A549 (cell line): ENCODE measurements at regions not wholly inside any gene's neighbourhood (a gene's known extent, or its start where the extent isn't known, plus 50 kb on each side); places are given as distances from the start of the nearest gene placed in this dataset.
A peak's percentile ranks its signal among the peaks of the same experiment; 100 is the strongest.

ENCODE experiments used
- ATAC-seq, 2 experiments: fragments of 200-7000 bp in 1 of 2; fragments of >200 bp in 1 of 2; cut with Nextera tagmentation in 1 of 2; cut with Tn5 transposase in 1 of 2; 3 replicates each; pipeline versions ENCODE4 v1.8.0 to v1.9.1; 2018 to 2020; ENCODE audit warnings: mild to moderate bottlenecking in 1 of 2, moderate library complexity in 1 of 2
- CTCF ChIA-PET: fragments of 300-600 bp; sonication (Branson Sonifier 250); formaldehyde crosslinking; extraction: SDS; loops from one replicate; lab custom pipeline; 2021; ENCODE audit warnings: antibody characterized with exemption, inconsistent platforms; lab: Yijun Ruan, JAX
- POLR2A ChIA-PET: fragments of 350-600 bp; formaldehyde crosslinking; extraction: SDS; loops from one replicate; lab custom pipeline; 2021; ENCODE audit warnings: antibody characterized with exemption, inconsistent platforms; lab: Yijun Ruan, JAX
- DNase-seq, 2 experiments: peaks; one replicate each; pipeline versions ENCODE4 v3.0.0 to v3.0.0-alpha.2; 2011 to 2016; ENCODE audit warnings: low read depth in 1 of 2, low spot score in 1 of 2
- FAIRE-seq: peaks from 2 replicates; lab custom pipeline; 2011; peaks lifted over from hg19 to GRCh38; lab: Jason Lieb, UNC
- H3K27ac ChIP-seq, 2 experiments: fragments of >200 bp; sonication (Bioruptor Twin); formaldehyde crosslinking; 3 replicates each; pipeline ENCODE4 v1.5.1; 2016 to 2017
- H3K4me1 ChIP-seq: fragments of >200 bp; sonication (Bioruptor Twin); formaldehyde crosslinking; 3 replicates; pipeline ENCODE4 v1.6.1; 2016
- H3K4me2 ChIP-seq: fragments of >200 bp; sonication (Bioruptor Twin); formaldehyde crosslinking; 3 replicates; pipeline ENCODE4 v1.6.1; 2016
- H3K4me3 ChIP-seq: fragments of >200 bp; sonication (Bioruptor Twin); formaldehyde crosslinking; 3 replicates; pipeline ENCODE4 v1.5.1; 2016
- H3K9me3 ChIP-seq: fragments of >200 bp; sonication (Bioruptor Twin); formaldehyde crosslinking; 3 replicates; pipeline ENCODE4 v1.6.1; 2016
- BHLHE40 ChIP-seq: IDR thresholded peaks from 2 replicates; pipeline ENCODE4 v1.6.1; 2012; ENCODE audit warnings: low read depth, low read length, inconsistent platforms
- CBX8 ChIP-seq: fragments of 200-600 bp; sonication (generic); IDR thresholded peaks from 2 replicates; pipeline ENCODE4 v1.6.1; 2016
- CEBPB ChIP-seq, 2 experiments: fragments of >200 bp in 1 of 2; sonication (Bioruptor Twin) in 1 of 2; formaldehyde crosslinking in 1 of 2; IDR thresholded peaks; 2 replicates each; pipeline ENCODE4 v1.6.1; 2012 to 2016
- ESRRA ChIP-seq: fragments of 150-350 bp; IDR thresholded peaks from 2 replicates; pipeline ENCODE4 v1.6.1; 2014; ENCODE audit warnings: mild to moderate bottlenecking, low read length, borderline replicate concordance
- FOXS1 ChIP-seq: fragments of 250-450 bp; sonication (Bioruptor Pico); IDR thresholded peaks from 2 replicates; pipeline ENCODE4 v1.5.0; 2020; ENCODE audit warnings: mild to moderate bottlenecking, moderate library complexity
- GATA3 ChIP-seq: IDR thresholded peaks from 2 replicates; pipeline ENCODE4 v1.6.1; 2012; ENCODE audit warnings: borderline replicate concordance
- HDAC2 ChIP-seq: fragments of 200-600 bp; sonication (generic); IDR thresholded peaks from 2 replicates; pipeline ENCODE4 v1.6.1; 2016
- HES2 ChIP-seq: fragments of >200 bp; sonication (Bioruptor Twin); formaldehyde crosslinking; IDR thresholded peaks from 2 replicates; pipeline ENCODE4 v1.6.1; 2016
- HEYL ChIP-seq: fragments of 250-450 bp; sonication (Bioruptor Pico); IDR thresholded peaks from 2 replicates; pipeline ENCODE4 v1.8.0; 2021; ENCODE audit warnings: mild to moderate bottlenecking, moderate library complexity
- HOXB5 ChIP-seq: fragments of 250-450 bp; sonication (Bioruptor Pico); IDR thresholded peaks from 2 replicates; pipeline ENCODE4 v1.5.0; 2020; ENCODE audit warnings: mild to moderate bottlenecking, moderate library complexity
- JUNB ChIP-seq: fragments of >200 bp; sonication (Bioruptor Twin); formaldehyde crosslinking; IDR thresholded peaks from 2 replicates; pipeline ENCODE4 v1.6.1; 2016
- KDM5A ChIP-seq: fragments of 200-600 bp; sonication (generic); IDR thresholded peaks from 2 replicates; pipeline ENCODE4 v1.6.1; 2016; ENCODE audit warnings: antibody characterized with exemption, mild to moderate bottlenecking
- POLR2AphosphoS2 ChIP-seq: conservative IDR thresholded peaks from 2 replicates; pipeline ENCODE4 v1.6.1; 2012; ENCODE audit warnings: low read length, improper control_type of control experiment, inconsistent platforms
- RAD21 ChIP-seq, 2 experiments: fragments of >200 bp in 1 of 2; sonication (Bioruptor Twin) in 1 of 2; formaldehyde crosslinking in 1 of 2; IDR thresholded peaks in 1 of 2; conservative IDR thresholded peaks in 1 of 2; 2 replicates in 1 of 2; 3 replicates in 1 of 2; pipeline ENCODE4 v1.6.1; 2012 to 2018; ENCODE audit warnings: inconsistent platforms in 1 of 2
- RFX5 ChIP-seq: fragments of 450-650 bp; IDR thresholded peaks from 2 replicates; pipeline ENCODE4 v1.7.1; 2014; ENCODE audit warnings: antibody characterized with exemption, mild to moderate bottlenecking, moderate library complexity
- TFCP2L1 ChIP-seq: fragments of 250-450 bp; sonication (Bioruptor Pico); IDR thresholded peaks from 2 replicates; pipeline ENCODE4 v1.5.0; 2021; ENCODE audit warnings: mild to moderate bottlenecking
- TP53 ChIP-seq: fragments of 250-450 bp; sonication (Bioruptor Pico); IDR thresholded peaks from 2 replicates; pipeline ENCODE4 v1.5.0; 2021; ENCODE audit warnings: mild to moderate bottlenecking, moderate library complexity
- USF2 ChIP-seq: fragments of 450-650 bp; IDR thresholded peaks from 2 replicates; pipeline ENCODE4 v1.6.1; 2014; ENCODE audit warnings: antibody characterized with exemption
- ZC3H11A ChIP-seq: fragments of 450-650 bp; IDR thresholded peaks from 2 replicates; pipeline ENCODE4 v1.6.1; 2014; ENCODE audit warnings: antibody characterized with exemption, mild to moderate bottlenecking
- ZFP36 ChIP-seq: fragments of 450-650 bp; IDR thresholded peaks from 2 replicates; pipeline ENCODE4 v1.6.1; 2014; ENCODE audit warnings: borderline replicate concordance; ENCODE audit not compliant: partially characterized antibody
- ZSCAN20 ChIP-seq: fragments of 250-450 bp; sonication (Bioruptor Pico); IDR thresholded peaks from 2 replicates; pipeline ENCODE4 v1.8.0; 2022; ENCODE audit warnings: mild to moderate bottlenecking, moderate library complexity
- TF ChIP-seq, protein P1 (sequence below): fragments of 250-450 bp; sonication (Bioruptor Pico); IDR thresholded peaks from 2 replicates; pipeline ENCODE4 v1.5.0; 2021; ENCODE audit warnings: mild to moderate bottlenecking, moderate library complexity, borderline replicate concordance
- TF ChIP-seq, protein P2 (sequence below): fragments of 200-600 bp; sonication (generic); IDR thresholded peaks from 2 replicates; pipeline ENCODE4 v1.6.1; 2016; ENCODE audit warnings: antibody characterized with exemption, mild to moderate bottlenecking, moderate library complexity

DNA sequence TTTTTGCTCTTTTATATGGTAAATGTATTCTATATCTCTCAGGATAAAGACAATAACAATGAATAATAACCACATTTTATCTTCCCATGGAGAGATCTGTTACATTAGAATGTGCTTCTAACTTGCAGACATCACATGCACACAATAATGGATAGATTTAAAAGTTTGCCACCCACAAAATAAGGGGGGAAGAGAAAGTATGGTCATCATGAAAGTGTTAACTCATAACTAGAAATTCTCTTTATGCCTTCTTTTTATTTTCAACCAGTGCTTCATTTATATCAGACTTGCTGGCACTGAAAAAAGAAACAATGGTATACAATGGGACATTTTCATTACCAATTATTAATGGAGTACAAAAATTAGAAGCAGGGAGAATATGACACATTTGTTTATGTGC lies 470.0 kb downstream of the FAT4 start:
- no peak for TF ChIP-seq ZSCAN20 (CRISPR knock-in tag)
- TF ChIP-seq TFCP2L1 (CRISPR knock-in tag): no peak
- no peak for TF ChIP-seq HDAC2
- no peak for TF ChIP-seq ZFP36
- TF ChIP-seq CBX8: no peak
- TF ChIP-seq HES2: no peak
- TF ChIP-seq BHLHE40: no peak
- no peak for TF ChIP-seq RFX5
- TF ChIP-seq, protein P1, sequence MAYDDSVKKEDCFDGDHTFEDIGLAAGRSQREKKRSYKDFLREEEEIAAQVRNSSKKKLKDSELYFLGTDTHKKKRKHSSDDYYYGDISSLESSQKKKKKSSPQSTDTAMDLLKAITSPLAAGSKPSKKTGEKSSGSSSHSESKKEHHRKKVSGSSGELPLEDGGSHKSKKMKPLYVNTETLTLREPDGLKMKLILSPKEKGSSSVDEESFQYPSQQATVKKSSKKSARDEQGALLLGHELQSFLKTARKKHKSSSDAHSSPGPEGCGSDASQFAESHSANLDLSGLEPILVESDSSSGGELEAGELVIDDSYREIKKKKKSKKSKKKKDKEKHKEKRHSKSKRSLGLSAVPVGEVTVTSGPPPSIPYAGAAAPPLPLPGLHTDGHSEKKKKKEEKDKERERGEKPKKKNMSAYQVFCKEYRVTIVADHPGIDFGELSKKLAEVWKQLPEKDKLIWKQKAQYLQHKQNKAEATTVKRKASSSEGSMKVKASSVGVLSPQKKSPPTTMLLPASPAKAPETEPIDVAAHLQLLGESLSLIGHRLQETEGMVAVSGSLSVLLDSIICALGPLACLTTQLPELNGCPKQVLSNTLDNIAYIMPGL (CRISPR knock-in tag): no peak
- TF ChIP-seq HOXB5 (CRISPR knock-in tag): no peak
- no peak for TF ChIP-seq ZC3H11A
- no peak for TF ChIP-seq USF2
- no peak for TF ChIP-seq GATA3
- TF ChIP-seq, protein P2, sequence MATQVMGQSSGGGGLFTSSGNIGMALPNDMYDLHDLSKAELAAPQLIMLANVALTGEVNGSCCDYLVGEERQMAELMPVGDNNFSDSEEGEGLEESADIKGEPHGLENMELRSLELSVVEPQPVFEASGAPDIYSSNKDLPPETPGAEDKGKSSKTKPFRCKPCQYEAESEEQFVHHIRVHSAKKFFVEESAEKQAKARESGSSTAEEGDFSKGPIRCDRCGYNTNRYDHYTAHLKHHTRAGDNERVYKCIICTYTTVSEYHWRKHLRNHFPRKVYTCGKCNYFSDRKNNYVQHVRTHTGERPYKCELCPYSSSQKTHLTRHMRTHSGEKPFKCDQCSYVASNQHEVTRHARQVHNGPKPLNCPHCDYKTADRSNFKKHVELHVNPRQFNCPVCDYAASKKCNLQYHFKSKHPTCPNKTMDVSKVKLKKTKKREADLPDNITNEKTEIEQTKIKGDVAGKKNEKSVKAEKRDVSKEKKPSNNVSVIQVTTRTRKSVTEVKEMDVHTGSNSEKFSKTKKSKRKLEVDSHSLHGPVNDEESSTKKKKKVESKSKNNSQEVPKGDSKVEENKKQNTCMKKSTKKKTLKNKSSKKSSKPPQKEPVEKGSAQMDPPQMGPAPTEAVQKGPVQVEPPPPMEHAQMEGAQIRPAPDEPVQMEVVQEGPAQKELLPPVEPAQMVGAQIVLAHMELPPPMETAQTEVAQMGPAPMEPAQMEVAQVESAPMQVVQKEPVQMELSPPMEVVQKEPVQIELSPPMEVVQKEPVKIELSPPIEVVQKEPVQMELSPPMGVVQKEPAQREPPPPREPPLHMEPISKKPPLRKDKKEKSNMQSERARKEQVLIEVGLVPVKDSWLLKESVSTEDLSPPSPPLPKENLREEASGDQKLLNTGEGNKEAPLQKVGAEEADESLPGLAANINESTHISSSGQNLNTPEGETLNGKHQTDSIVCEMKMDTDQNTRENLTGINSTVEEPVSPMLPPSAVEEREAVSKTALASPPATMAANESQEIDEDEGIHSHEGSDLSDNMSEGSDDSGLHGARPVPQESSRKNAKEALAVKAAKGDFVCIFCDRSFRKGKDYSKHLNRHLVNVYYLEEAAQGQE: no peak
- no peak for TF ChIP-seq HEYL (CRISPR knock-in tag)
- Histone ChIP-seq H3K27ac (no peak overlapping the region), H3K4me3 (no peak overlapping the region)

DNA sequence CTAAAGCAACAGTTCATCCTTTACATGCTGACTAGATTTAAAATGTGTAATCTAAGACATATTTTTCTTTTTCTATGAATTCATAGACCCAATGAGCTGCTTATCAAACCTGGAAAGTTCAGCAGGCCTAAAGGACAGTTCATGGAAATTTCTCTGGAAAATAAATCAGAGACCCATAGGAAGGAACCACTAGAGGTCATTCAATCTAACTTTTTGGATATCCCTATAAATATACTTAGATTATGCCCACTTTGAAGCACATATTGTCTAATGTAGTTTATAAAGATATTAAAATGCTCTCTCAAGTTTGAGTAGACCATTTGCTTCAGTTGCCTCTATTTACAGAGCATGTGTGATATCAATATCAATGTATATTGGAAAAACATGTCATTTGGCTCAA lies 473.0 kb downstream of the FAT4 start:
- ChIA-PET CTCF (no interaction called here), POLR2A (no interaction called here)
- Histone ChIP-seq H3K4me1 (no peaks in the 10 kb centered on the region), H3K4me3 (no peak overlapping the region), H3K9me3 (no peaks in the 10 kb centered on the region)
- ATAC-seq (no peak), FAIRE-seq (no peak), DNase-seq (no peak)
- TF ChIP-seq RAD21 (conservative IDR thresholded peaks at IDR 0.05 in 1 of 2, IDR thresholded peaks at IDR 0.05 in 1 of 2): 0 out of 5 replicates have a peak, but pooled peaks of 1 of the 2 experiments have one; percentile 4
- TF ChIP-seq JUNB: no peak
- TF ChIP-seq, all 56 proteins: peak for 1
- Histone ChIP-seq H3K4me2 (no peak overlapping the region), H3K27ac (no peak overlapping the region)

More for the DNA sequence above, 470.0 kb downstream of the FAT4 start:
- no peak overlapping the region for H3K4me2 ChIP-seq
- FAIRE-seq: no peak
- no peak for DNase-seq
- no peaks in the 10 kb centered on the region for H3K9me3 ChIP-seq
- H3K4me1 ChIP-seq: no peaks in the 10 kb centered on the region
- no peak for ATAC-seq
- ChIA-PET POLR2A (no interaction called here), CTCF (no interaction called here)

GRCh38 chr4:125789023-125789422 lies 474.3 kb downstream of the FAT4 start:
- no peak for DNase-seq
- FAIRE-seq: no peak
- Histone ChIP-seq H3K4me2 (no peak overlapping the region), H3K4me1 (no peaks in the 10 kb centered on the region), H3K4me3 (no peak overlapping the region), H3K27ac (no peak overlapping the region), H3K9me3 (no peaks in the 10 kb centered on the region)
- no peak for ATAC-seq
- TF ChIP-seq CEBPB (IDR thresholded peaks at IDR 0.05): no peak
- no peak for TF ChIP-seq ESRRA
- no peak for TF ChIP-seq HOXB5 (CRISPR knock-in tag)
- TF ChIP-seq RAD21 (conservative IDR thresholded peaks at IDR 0.05 in 1 of 2, IDR thresholded peaks at IDR 0.05 in 1 of 2): no peak
- no peak for TF ChIP-seq TP53 (CRISPR knock-in tag)
- no peak for TF ChIP-seq HDAC2
- no peak for TF ChIP-seq FOXS1 (CRISPR knock-in tag)
- no peak for TF ChIP-seq ZC3H11A
- no peak for TF ChIP-seq POLR2AphosphoS2
- no peak for TF ChIP-seq KDM5A
- POLR2A ChIA-PET: no interaction called here
- CTCF ChIA-PET: no interaction called here
